OCI-LY3 (cell line): ENCODE measurements at regions not wholly inside any gene's neighbourhood (a gene's known extent, or its start where the extent isn't known, plus 50 kb on each side); places are given as distances from the start of the nearest gene placed in this dataset.

Experiments
- H2AFZ ChIP-seq: fragments of 200-600, 300-600 bp; shearing (Covaris generic); 2 replicates; pipeline ENCODE4 v1.6.0; 2014; ENCODE audit warnings: antibody characterized with exemption, low read depth, low read length
- H3K27ac ChIP-seq: fragments of 200-600, 300-600 bp; sonication (generic); 2 replicates; pipeline ENCODE4 v1.5.1; 2014; ENCODE audit warnings: mild to moderate bottlenecking, low read length, moderate library complexity, mixed read lengths
- H3K27me3 ChIP-seq: fragments of 200-600, 300-600 bp; sonication (generic); 2 replicates; pipeline ENCODE4 v1.6.1; 2014; ENCODE audit warnings: low read depth, low read length, mixed read lengths
- H3K36me3 ChIP-seq: fragments of 200-600, 300-600 bp; sonication (generic); replicated peaks from 2 replicates; pipeline ENCODE3; 2014; ENCODE audit warnings: low read depth, low read length, mixed read lengths
- H3K4me1 ChIP-seq: fragments of 300-600, 200-600 bp; sonication (generic); 2 replicates; pipeline ENCODE4 v1.6.1; 2014; ENCODE audit warnings: low read length, mixed read lengths
- H3K4me2 ChIP-seq: fragments of 200-600, 300-600 bp; sonication (generic); 2 replicates; pipeline ENCODE4 v1.6.1; 2014; ENCODE audit warnings: low read length, mixed read lengths
- H3K4me3 ChIP-seq: fragments of 300-600, 200-600 bp; sonication (generic); 2 replicates; pipeline ENCODE4 v1.5.1; 2014; ENCODE audit warnings: antibody characterized with exemption, mild to moderate bottlenecking, low read length, moderate library complexity
- H3K79me2 ChIP-seq: fragments of 300-600, 200-600 bp; shearing (Covaris generic); 2 replicates; pipeline ENCODE4 v1.6.1; 2014; ENCODE audit warnings: mild to moderate bottlenecking, low read length, mixed read lengths
- H3K9ac ChIP-seq: fragments of 300-600, 200-600 bp; shearing (Covaris generic); 2 replicates; pipeline ENCODE4 v1.6.0; 2014; ENCODE audit warnings: mild to moderate bottlenecking, low read length, moderate library complexity
- H3K9me3 ChIP-seq: fragments of 200-600, 300-600 bp; shearing (Covaris generic); 2 replicates; pipeline ENCODE4 v1.6.1; 2014; ENCODE audit warnings: low read length, mixed read lengths; ENCODE audit not compliant: insufficient read depth
- H4K20me1 ChIP-seq: fragments of 200-600, 300-600 bp; sonication (generic); 2 replicates; pipeline ENCODE4 v1.6.1; 2016; ENCODE audit warnings: low read length, mixed read lengths; ENCODE audit not compliant: insufficient read depth
- CTCF ChIP-seq: fragments of 200-600, 300-600 bp; sonication (generic); IDR thresholded peaks from 2 replicates; pipeline ENCODE4 v1.5.1; 2014; ENCODE audit warnings: antibody characterized with exemption, low read length, low read depth
- EZH2phosphoT487 ChIP-seq: fragments of 200-600 bp; shearing (Covaris generic); IDR thresholded peaks from 2 replicates; pipeline ENCODE4 v1.6.1; 2018; ENCODE audit warnings: antibody characterized with exemption, mixed run types, low read depth

GRCh38 chr6:144341831-144342527, 56.8 kb downstream of the UTRN start:
- Histone ChIP-seq H3K9ac (no peak overlapping the region), H3K4me2 (no peak overlapping the region), H3K4me3 (no peak overlapping the region), H3K27me3 (peaks cover 21% of the 10 kb centered on the region), H3K27ac (no peak overlapping the region), H3K36me3 (no peaks in the 10 kb centered on the region), H3K4me1 (peaks cover 8% of the 10 kb centered on the region), H3K79me2 (no peaks in the 10 kb centered on the region), H2AFZ (no peak overlapping the region), H4K20me1 (no peaks in the 10 kb centered on the region), H3K9me3 (no peaks in the 10 kb centered on the region)
- TF ChIP-seq CTCF (no peak), EZH2phosphoT487 (no peak)

GRCh38 chr6:144343701-144344428, 58.7 kb downstream of the UTRN start:
- H3K79me2 ChIP-seq, result no peaks in the 10 kb centered on the region
- H3K9me3 ChIP-seq, result no peaks in the 10 kb centered on the region
- no peak overlapping the region for H3K4me3 ChIP-seq
- TF ChIP-seq CTCF, result no peak
- TF ChIP-seq EZH2phosphoT487, result no peak
- no peak overlapping the region for H2AFZ ChIP-seq
- H3K36me3 ChIP-seq, result no peaks in the 10 kb centered on the region
- H3K9ac ChIP-seq, result no peak overlapping the region
- H3K27ac ChIP-seq, result no peak overlapping the region
- no peak overlapping the region for H3K4me2 ChIP-seq
- H3K4me1 ChIP-seq, result peaks cover 8% of the 10 kb centered on the region
- H3K27me3 ChIP-seq, result peaks cover 11% of the 10 kb centered on the region
- H4K20me1 ChIP-seq, result no peaks in the 10 kb centered on the region

GRCh38 chr6:144344646-144345045, 59.5 kb downstream of the UTRN start:
- Histone ChIP-seq H2AFZ (no peak overlapping the region), H4K20me1 (no peaks in the 10 kb centered on the region), H3K9me3 (no peaks in the 10 kb centered on the region), H3K27me3 (peaks cover 10% of the 10 kb centered on the region), H3K4me2 (no peak overlapping the region), H3K79me2 (no peaks in the 10 kb centered on the region), H3K4me1 (peaks cover 8% of the 10 kb centered on the region), H3K4me3 (no peak overlapping the region), H3K36me3 (no peaks in the 10 kb centered on the region), H3K9ac (no peak overlapping the region), H3K27ac (no peak overlapping the region)
- TF ChIP-seq CTCF (no peak), EZH2phosphoT487 (no peak)

- no peak overlapping the region for H3K4me3 ChIP-seq
- no peaks in the 10 kb centered on the region for H3K9me3 ChIP-seq
- no peak overlapping the region for H3K4me2 ChIP-seq
- no peak overlapping the region for H2AFZ ChIP-seq
- H3K79me2 ChIP-seq, result no peaks in the 10 kb centered on the region
- no peaks in the 10 kb centered on the region for H3K36me3 ChIP-seq
- H3K4me1 ChIP-seq, result peaks cover 8% of the 10 kb centered on the region
- TF ChIP-seq CTCF (no peak), EZH2phosphoT487 (no peak)
- no peak overlapping the region for H3K27ac ChIP-seq
- H3K9ac ChIP-seq, result no peak overlapping the region
- no peaks in the 10 kb centered on the region for H4K20me1 ChIP-seq
- H3K27me3 ChIP-seq, result peaks cover 13% of the 10 kb centered on the region
Observed at GRCh38 chr6:144345451-144345850, 60.3 kb downstream of the UTRN start.
